CD4-positive, alpha-beta T cell treated with Interleukin-2 at 100 ng/mL for 4 hours (primary cell): ENCODE measurements at regions not wholly inside any gene's neighbourhood (a gene's known extent, or its start where the extent isn't known, plus 50 kb on each side); places are given as distances from the start of the nearest gene placed in this dataset.

Experiments used
- DNase-seq: peaks from one replicate; pipeline ENCODE4 v3.0.0-alpha.2; 2020; ENCODE audit warnings: low spot score

- DNase-seq, result no peak
Observed at GRCh38 chr4:182193311-182193710, 49.9 kb upstream of the TENM3 start.
